NCI-H1105 treated with DMSO at 0.1 percent for 48 hours (cell line): ENCODE measurements at regions not wholly inside any gene's neighbourhood (a gene's known extent, or its start where the extent isn't known, plus 50 kb on each side); places are given as distances from the start of the nearest gene placed in this dataset.

ENCODE experiments used
- DNase-seq: peaks from one replicate; lab custom pipeline; 2025; lab: John Stamatoyannopoulos, UW

DNA sequence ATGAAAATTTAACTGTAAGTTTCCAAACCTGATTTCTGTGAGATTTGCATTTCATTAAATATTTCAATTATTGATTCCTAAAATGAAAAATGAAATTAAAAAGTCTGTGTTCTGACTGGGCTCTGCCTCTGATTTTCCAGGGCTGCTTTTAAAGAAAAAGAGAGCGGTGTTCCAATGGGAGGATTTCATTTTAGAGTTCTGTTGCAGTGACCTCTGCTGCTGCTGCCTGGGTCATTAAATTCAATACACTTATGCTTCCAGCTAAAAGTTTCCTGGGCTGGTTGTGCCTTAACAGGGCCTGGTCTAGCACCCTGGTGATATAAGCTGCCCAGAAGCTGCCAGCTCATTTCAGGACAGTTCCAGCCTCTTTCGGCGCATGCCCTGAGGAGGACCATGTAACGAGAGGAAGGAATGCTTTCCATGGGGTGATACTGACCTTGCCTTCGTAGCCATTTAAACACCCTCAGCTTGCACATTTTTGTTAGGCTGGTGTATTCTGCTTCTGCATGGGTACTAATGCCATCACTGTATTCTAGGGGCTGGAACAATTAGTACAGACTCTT, 93.3 kb downstream of the TMEM174 start:
- DNase-seq = no peak

DNA sequence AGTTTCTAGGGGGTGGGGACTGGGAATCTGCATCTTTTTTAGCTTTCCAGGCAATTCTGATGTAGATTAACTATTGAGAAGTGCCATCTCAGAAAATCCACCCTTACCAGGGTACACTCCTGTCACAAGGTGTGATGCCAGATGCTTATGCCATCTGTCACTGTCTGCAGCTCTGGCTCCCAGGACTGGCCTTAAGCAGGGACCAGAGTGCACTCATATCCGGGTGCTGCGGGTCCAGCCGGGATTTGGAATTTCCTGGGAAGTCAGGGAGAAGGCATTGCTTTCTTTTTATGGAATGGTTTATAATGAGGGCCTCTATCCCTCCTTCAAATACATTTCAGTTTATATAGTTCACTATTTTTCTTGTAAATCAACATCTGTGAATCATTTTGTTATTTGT, 92.6 kb downstream of the TMEM174 start:
- no peak for DNase-seq

- DNase-seq = no peak
Observed at GRCh38 chr5:73264631-73265030, 91.6 kb downstream of the TMEM174 start.

GRCh38 chr5:73263001-73263710, 90.2 kb downstream of the TMEM174 start:
- no peak for DNase-seq

- no peak for DNase-seq
Observed at GRCh38 chr5:73256862-73257261, 83.9 kb downstream of the TMEM174 start.

DNA sequence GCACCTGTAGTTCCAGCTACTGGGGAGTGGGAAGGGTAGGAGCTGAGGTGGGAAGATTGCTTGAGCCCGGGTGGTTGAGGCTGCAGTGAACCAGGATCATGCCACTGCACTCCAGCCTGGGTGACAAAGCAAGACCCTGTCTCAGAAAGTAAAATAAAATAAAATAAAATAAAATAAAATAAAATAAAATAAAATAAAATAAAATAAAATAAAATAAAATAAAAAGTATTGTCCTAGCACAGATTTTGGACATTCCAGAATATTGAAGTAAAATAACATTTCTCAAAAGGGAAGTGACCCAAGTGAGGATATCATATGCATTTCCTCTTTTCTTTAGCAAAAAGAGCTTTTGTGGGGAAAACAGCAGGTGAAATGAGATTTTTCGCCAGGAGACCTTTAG, 83.5 kb downstream of the TMEM174 start:
- no peak for DNase-seq

DNA sequence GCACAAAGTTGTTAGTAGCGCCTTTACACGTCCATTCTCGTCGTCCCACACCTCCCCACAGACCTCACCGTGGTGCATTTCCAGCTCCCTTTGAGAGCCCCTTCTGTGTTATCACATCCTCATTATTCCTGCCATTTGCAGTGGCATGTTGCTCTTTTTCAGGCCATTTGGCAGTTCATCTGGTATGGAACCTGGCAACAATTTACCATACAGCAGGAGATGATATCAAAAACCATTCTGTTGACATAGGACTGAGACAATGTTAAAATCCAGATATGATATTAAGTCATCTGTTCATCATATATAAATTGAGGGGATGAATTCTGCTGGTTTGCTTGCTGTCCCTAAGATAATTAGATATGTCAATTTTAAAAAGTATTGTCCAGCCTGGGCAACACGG, 83.0 kb downstream of the TMEM174 start:
- no peak for DNase-seq

DNA sequence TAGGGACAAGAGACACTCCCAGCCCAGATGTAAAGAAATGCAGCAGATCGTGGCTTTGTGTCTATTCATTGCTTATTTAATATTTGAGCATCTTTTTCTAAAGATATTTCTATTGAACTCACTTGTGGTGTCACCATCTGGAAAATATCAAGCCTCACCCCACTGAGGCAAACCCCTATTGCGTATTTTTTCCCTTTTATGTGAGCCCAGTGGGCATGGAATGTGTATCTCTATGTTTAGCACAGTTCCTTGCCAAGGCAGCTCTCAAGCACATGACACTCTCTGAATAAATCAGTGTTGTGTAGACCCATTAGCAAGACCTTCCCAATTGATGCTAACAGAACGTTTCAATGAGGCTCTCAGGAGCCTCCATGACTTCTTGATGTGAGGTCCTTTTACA, 81.6 kb downstream of the TMEM174 start:
- no peak for DNase-seq

- DNase-seq = no peak
Observed at GRCh38 chr5:73253047-73253660, 80.2 kb downstream of the TMEM174 start.

DNA sequence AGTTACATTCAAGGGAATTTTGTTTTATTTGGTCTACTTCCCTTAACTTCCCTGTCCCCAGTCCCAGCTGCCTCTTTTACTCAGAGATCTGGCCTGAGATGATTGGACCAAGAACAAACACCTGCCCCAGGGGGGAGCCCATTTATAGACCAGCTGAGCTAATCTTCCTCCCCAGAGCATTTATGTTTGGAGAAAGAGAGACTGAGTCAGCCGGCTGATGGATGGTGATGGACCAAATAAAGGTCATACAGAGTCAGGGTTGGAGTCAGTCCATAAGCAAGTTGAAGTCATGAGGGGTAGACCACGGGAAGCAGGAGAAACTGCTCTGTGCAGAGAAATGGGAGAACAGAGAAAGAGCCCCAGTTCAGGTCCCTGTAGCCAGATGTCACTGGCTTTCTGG, 77.7 kb downstream of the TMEM174 start:
- DNase-seq = no peak

- DNase-seq = no peak
Observed at GRCh38 chr5:73242735-73243134, 69.7 kb downstream of the TMEM174 start.

- no peak for DNase-seq
Observed at GRCh38 chr5:73238873-73239272, 65.9 kb downstream of the TMEM174 start.

GRCh38 chr5:73236541-73237128, 63.6 kb downstream of the TMEM174 start:
- DNase-seq = no peak

DNA sequence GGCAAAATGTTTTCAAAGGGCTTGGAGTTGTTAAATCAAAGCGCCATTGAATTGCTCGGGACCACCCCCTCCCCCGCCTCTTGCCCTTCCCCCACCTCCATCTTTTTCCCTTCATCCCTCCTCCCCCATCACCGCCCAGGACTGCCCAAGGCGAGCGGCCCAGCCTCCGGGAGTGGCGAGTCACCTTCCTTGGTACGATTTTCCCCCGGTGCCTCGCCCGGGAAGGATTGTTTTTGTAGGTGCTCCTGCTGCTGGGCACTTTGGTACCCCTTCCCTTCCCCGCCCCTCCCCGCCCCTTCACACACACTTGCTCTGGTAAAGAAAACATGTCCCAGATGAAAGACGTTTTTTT, 61.2 kb downstream of the TMEM174 start:
- no peak for DNase-seq

GRCh38 chr5:73233461-73234203, 60.6 kb downstream of the TMEM174 start:
- DNase-seq = no peak

DNA sequence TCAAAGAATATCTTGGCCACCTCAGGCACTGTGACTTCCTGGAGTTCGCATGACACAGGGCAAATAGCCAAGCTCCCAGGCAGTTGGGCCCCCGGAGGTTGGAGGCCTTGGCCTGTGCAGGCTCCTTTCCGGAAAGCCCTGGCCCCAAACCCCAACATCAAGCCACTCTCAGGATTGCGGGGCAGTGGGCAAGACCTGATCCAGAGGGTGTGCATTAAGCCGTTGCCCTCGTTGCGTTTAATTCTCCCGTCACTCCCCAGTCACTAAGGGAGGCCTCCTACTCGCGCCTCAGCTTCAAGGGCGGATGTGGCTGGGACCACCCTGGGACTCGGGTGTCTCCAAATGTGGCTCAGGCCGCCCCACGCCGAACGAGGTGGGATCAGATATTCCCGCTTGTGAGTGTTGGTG, 60.1 kb downstream of the TMEM174 start:
- DNase-seq = no peak

DNA sequence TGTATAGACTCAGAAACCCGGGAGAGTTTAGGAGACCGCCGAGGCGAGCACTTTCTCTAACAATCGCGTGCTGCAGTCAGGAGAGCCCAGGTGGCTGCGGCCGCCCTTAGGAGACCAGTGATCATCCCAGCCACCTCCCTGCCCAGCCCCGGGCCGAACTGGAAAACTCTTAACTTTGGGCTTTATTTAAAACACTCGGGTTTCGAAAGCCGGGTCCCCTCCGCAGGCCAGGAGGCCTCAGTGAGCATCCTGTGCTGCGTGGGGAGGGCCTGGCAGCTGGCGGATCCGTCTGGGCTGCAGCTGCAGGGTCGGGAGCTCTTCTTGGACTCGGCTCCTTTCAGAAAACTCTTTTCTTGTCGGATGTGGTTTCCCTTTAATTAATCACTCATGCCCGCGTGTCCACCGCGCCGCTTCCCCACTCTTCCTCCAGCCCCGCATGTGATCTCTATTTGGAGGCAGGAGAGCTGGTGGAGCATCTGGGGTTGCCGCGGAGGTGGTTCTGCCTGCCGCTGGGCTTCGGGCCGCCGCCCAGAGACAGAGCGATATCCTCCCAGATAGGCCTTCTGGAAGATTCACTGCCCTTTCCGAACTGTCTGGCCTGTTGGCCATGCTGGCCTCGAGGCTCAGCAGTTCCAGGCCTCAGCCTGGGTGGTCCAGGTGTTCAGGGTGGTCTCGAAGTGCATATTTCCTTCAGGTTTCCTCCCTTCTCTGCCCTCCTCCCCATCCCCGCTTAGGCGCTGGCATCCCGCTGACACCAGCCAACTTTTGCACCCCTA, 59.5 kb downstream of the TMEM174 start:
- DNase-seq = no peak

GRCh38 chr5:73231246-73231778, 58.3 kb downstream of the TMEM174 start:
- DNase-seq = no peak

DNA sequence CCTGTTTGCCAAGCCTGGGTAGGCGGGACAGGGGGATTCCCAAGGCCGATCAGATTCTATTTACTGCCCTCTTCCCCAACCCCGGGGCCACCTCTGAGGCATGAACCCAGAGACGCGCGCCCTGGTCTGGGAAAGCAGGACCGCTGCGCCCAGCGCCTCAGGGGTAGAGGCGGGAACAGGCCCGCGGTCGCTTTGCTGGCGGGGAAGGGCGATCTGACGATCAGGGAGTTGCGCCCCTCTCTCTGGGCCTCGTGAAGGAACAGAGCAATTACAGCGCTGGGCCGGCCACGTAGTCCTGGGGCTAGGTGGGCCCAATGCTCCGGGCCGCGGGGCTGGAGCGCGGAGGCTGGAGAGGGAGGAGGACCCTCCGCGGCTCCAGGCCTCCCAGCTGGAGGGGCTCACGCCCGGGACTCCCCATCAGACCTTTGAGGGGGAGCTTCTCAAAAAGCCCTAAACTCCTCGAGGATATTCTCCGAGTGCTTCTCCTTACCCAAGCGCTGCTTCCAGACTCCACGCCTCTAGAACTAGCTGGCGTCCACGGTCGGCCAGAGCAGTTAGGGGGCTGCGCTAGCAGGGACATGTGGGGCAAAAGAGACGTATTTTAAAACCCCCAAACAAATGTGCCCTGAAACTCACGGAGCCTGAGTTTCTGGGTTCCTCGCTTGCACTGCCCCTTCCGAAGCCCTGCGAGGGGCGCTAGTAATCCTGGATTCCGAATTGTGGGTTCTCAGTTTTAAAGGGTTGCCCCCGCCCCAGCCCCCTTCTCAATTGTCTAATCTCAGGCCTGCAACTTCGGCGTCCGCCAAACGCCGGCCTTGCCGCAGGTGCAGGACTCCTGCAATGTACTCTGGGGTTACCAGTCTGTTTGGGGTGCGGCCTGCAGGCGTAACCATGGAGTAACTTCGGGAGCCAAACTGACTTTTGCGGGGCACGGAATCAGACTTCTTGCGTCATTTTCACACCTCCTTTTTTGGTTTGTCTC, 57.6 kb downstream of the TMEM174 start:
- no peak for DNase-seq

- DNase-seq = no peak
Observed at GRCh38 chr5:73229271-73229670, 56.3 kb downstream of the TMEM174 start.
